ENCODE measurements at regions not wholly inside any gene's neighbourhood (a gene's known extent, or its start where the extent isn't known, plus 50 kb on each side); places are given as distances from the start of the nearest gene placed in this dataset.
A peak's percentile ranks its signal among the peaks of the same experiment; 100 is the strongest.

- no peak overlapping the region for H2AFZ ChIP-seq (ENCODE audit: low read length)
- H3K79me2 ChIP-seq (ENCODE audit: low read length): no peaks in the 10 kb centered on the region
- no peaks in the 10 kb centered on the region for H3K9me3 ChIP-seq (ENCODE audit: low read length)
- no peaks in the 10 kb centered on the region for H4K20me1 ChIP-seq (ENCODE audit: low read length)
- no peaks in the 10 kb centered on the region for H3K9me2 ChIP-seq (replicated peaks; ENCODE audit: low read length)
- ChIA-PET CTCF (no interaction called here), POLR2A (ENCODE audit: unreplicated experiment) (no interaction called here)
- H3K36me3 ChIP-seq (ENCODE audit: low read depth, low read length): no peaks in the 10 kb centered on the region
- H3K27me3 ChIP-seq (ENCODE audit: low read length): peaks cover 43% of the 10 kb centered on the region
- TF ChIP-seq EZH2phosphoT487 (IDR thresholded peaks at IDR 0.05; ENCODE audit: borderline replicate concordance, low read length): no peak
- no peak for TF ChIP-seq CTCF (conservative IDR thresholded peaks at IDR 0.05; ENCODE audit: low read depth, low read length)
- TF ChIP-seq EZH2 (IDR thresholded peaks at IDR 0.05; ENCODE audit: low read length, unreplicated experiment): no peak
- intact Hi-C loops (cut with micrococcal nuclease): no loop called here
- H3K4me1 ChIP-seq (ENCODE audit: insufficient read depth, low read length): no peaks in the 10 kb centered on the region
- ATAC-seq (no peak), DNase-seq (no peak)
- H3K4me2 ChIP-seq (ENCODE audit: low read length): no peak overlapping the region
- H3K4me3 ChIP-seq (ENCODE audit: low read length): no peak overlapping the region
- no TSS peak for BruUV-seq (replicated peaks)
- no peak overlapping the region for H3K9ac ChIP-seq (ENCODE audit: low read length)
- H3K27ac ChIP-seq (ENCODE audit: low read length): no peak overlapping the region
- no peaks in the 10 kb centered on the region for H3F3A ChIP-seq (ENCODE audit: low read length, unreplicated experiment)
Observed at GRCh38 chr2:88897715-88898114, 206.2 kb downstream of the RPIA start.

- intact Hi-C loops (cut with micrococcal nuclease): no loop called here
- no TSS peak for BruUV-seq (replicated peaks)
- no peaks in the 10 kb centered on the region for H4K20me1 ChIP-seq (ENCODE audit: low read length)
- DNase-seq (peak; percentile 60), ATAC-seq (peak; percentile 50)
- no peak overlapping the region for H3K9ac ChIP-seq (ENCODE audit: low read length)
- peaks cover 44% of the 10 kb centered on the region for H3K27me3 ChIP-seq (ENCODE audit: low read length)
- no peaks in the 10 kb centered on the region for H3K4me1 ChIP-seq (ENCODE audit: insufficient read depth, low read length)
- CTCF ChIA-PET: interaction anchor here (0.5 to 0.7 kb wide), 3 partner anchors 24 to 218 kb away, joined by 3 to 4 read pairs (median 3); no protein-coding TSS in a partner anchor
- no peak overlapping the region for H3K4me3 ChIP-seq (ENCODE audit: low read length)
- H3K79me2 ChIP-seq (ENCODE audit: low read length): no peaks in the 10 kb centered on the region
- H2AFZ ChIP-seq (ENCODE audit: low read length): no peak overlapping the region
- no peak for TF ChIP-seq EZH2phosphoT487 (IDR thresholded peaks at IDR 0.05; ENCODE audit: borderline replicate concordance, low read length)
- peak; percentile 85 for TF ChIP-seq CTCF (conservative IDR thresholded peaks at IDR 0.05; ENCODE audit: low read depth, low read length)
- no peak overlapping the region for H3K4me2 ChIP-seq (ENCODE audit: low read length)
- H3F3A ChIP-seq (ENCODE audit: low read length, unreplicated experiment): no peaks in the 10 kb centered on the region
- H3K36me3 ChIP-seq (ENCODE audit: low read depth, low read length): no peaks in the 10 kb centered on the region
- no peaks in the 10 kb centered on the region for H3K9me3 ChIP-seq (ENCODE audit: low read length)
- no peak overlapping the region for H3K27ac ChIP-seq (ENCODE audit: low read length)
- POLR2A ChIA-PET (ENCODE audit: unreplicated experiment): no interaction called here
- no peaks in the 10 kb centered on the region for H3K9me2 ChIP-seq (replicated peaks; ENCODE audit: low read length)
Observed at GRCh38 chr2:88903749-88904353, 212.4 kb downstream of the RPIA start.

GRCh38 chr2:88913280-88913679 is 221.8 kb downstream of the RPIA start:
- Histone ChIP-seq H3K4me3 (ENCODE audit: low read length) (no peak overlapping the region), H3K4me1 (ENCODE audit: insufficient read depth, low read length) (no peaks in the 10 kb centered on the region), H3K4me2 (ENCODE audit: low read length) (no peak overlapping the region), H3K9me3 (ENCODE audit: low read length) (no peaks in the 10 kb centered on the region), H3K27ac (ENCODE audit: low read length) (no peak overlapping the region), H3K27me3 (ENCODE audit: low read length) (peaks cover 60% of the 10 kb centered on the region), H3K79me2 (ENCODE audit: low read length) (no peaks in the 10 kb centered on the region), H4K20me1 (ENCODE audit: low read length) (no peaks in the 10 kb centered on the region), H3K36me3 (ENCODE audit: low read depth, low read length) (no peaks in the 10 kb centered on the region), H2AFZ (ENCODE audit: low read length) (no peak overlapping the region), H3F3A (ENCODE audit: low read length, unreplicated experiment) (no peaks in the 10 kb centered on the region), H3K9ac (ENCODE audit: low read length) (no peak overlapping the region), H3K9me2 (replicated peaks; ENCODE audit: low read length) (no peaks in the 10 kb centered on the region)
- DNase-seq: no peak
- intact Hi-C loops (cut with micrococcal nuclease): no loop called here
- ATAC-seq: no peak
- POLR2A ChIA-PET (ENCODE audit: unreplicated experiment): no interaction called here
- CTCF ChIA-PET: no interaction called here
- BruUV-seq (replicated peaks): no TSS peak
- TF ChIP-seq EZH2phosphoT487 (IDR thresholded peaks at IDR 0.05; ENCODE audit: borderline replicate concordance, low read length) (no peak), EZH2 (IDR thresholded peaks at IDR 0.05; ENCODE audit: low read length, unreplicated experiment) (no peak), CTCF (conservative IDR thresholded peaks at IDR 0.05; ENCODE audit: low read depth, low read length) (no peak)
